Body of pancreas (tissue), 4 donors: ENCODE measurements at regions not wholly inside any gene's neighbourhood (a gene's known extent, or its start where the extent isn't known, plus 50 kb on each side); places are given as distances from the start of the nearest gene placed in this dataset.

Experiments used
- POLR2A ChIP-seq, 3 donors: fragments of 450-650 bp; IDR thresholded peaks; one replicate each; pipeline ENCODE4 v1.6.1; 2016; ENCODE audit warnings: antibody characterized with exemption in 3 of 3, mild to moderate bottlenecking in 2 of 3
- TF ChIP-seq, protein P1 (sequence below), 7 experiments: fragments of 450-650 bp in 4 of 7; fragments of 200-600 bp in 3 of 7; sonication (generic) in 3 of 7; IDR thresholded peaks; one replicate each; pipeline ENCODE4 v1.5.1; 2016 to 2019; ENCODE audit warnings: antibody characterized with exemption in 7 of 7

DNA sequence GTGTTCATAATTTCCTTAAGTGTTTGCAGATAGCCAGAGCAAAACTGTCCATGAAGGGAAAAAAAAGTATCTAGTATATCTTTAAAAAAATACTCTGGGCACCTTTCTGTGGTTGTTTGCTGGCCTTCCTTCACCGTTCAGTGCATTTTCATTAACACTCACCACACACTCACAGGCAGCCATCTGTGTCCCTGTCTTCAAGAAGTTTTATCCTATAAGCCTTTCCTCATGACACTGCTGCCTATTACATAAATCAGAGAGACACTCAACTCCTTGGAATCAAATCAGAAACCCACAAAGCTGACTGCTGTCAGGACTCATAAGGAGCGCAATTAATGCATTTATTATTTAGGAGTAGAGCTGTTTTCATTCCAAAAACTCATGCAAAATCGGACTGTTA, 1720.2 kb downstream of the PCDH7 start:
- TF ChIP-seq, protein P1, sequence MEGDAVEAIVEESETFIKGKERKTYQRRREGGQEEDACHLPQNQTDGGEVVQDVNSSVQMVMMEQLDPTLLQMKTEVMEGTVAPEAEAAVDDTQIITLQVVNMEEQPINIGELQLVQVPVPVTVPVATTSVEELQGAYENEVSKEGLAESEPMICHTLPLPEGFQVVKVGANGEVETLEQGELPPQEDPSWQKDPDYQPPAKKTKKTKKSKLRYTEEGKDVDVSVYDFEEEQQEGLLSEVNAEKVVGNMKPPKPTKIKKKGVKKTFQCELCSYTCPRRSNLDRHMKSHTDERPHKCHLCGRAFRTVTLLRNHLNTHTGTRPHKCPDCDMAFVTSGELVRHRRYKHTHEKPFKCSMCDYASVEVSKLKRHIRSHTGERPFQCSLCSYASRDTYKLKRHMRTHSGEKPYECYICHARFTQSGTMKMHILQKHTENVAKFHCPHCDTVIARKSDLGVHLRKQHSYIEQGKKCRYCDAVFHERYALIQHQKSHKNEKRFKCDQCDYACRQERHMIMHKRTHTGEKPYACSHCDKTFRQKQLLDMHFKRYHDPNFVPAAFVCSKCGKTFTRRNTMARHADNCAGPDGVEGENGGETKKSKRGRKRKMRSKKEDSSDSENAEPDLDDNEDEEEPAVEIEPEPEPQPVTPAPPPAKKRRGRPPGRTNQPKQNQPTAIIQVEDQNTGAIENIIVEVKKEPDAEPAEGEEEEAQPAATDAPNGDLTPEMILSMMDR (IDR thresholded peaks at IDR 0.05) = no peak
- no peak for TF ChIP-seq POLR2A (IDR thresholded peaks at IDR 0.05)
